Vagina (tissue), 2 donors: ENCODE measurements at regions not wholly inside any gene's neighbourhood (a gene's known extent, or its start where the extent isn't known, plus 50 kb on each side); places are given as distances from the start of the nearest gene placed in this dataset.

Source experiments
- CTCF ChIP-seq, 3 experiments: fragments of 450-650 bp in 2 of 3; fragments of 200-600 bp in 1 of 3; sonication (generic) in 1 of 3; IDR thresholded peaks; one replicate each; pipeline ENCODE4 v1.5.1; 2017 to 2019; ENCODE audit warnings: antibody characterized with exemption in 3 of 3, mild to moderate bottlenecking in 2 of 3, moderate library complexity in 2 of 3
- POLR2A ChIP-seq, 2 donors: fragments of 450-650 bp; IDR thresholded peaks; one replicate each; pipeline ENCODE4 v1.6.1; 2017; ENCODE audit warnings: antibody characterized with exemption in 2 of 2, mild to moderate bottlenecking in 2 of 2, moderate library complexity in 2 of 2

DNA sequence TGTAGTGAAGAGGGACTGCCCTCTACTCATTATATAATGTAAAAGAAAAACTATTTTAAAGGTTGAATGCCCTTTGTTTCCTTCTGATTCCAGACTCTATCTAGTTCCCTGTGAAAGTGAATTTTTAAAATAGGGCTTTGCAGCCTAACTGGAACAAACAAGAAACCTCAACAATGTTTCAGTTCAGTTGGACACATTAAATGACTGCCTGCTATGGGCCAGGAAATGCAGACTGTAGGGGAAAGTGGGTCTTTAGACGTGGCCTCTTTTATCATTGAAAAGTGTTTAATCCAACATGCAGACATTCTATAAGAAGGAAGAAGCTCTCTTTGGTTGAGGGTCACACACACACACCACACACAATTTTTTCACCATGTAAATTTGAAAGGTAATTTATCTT, 289.1 kb downstream of the ICE1 start:
- TF ChIP-seq CTCF (IDR thresholded peaks at IDR 0.05) = no peak
- TF ChIP-seq POLR2A (IDR thresholded peaks at IDR 0.05) = no peak
